GM12873 (cell line): ENCODE measurements at regions not wholly inside any gene's neighbourhood (a gene's known extent, or its start where the extent isn't known, plus 50 kb on each side); places are given as distances from the start of the nearest gene placed in this dataset.

Source experiments
- TF ChIP-seq, protein P1 (sequence below): IDR thresholded peaks from 2 replicates; pipeline ENCODE4 v1.5.1; 2012; ENCODE audit warnings: low read depth, mild to moderate bottlenecking, moderate library complexity, low read length, control low read depth; ENCODE audit not compliant: insufficient read depth; ENCODE audit errors: missing control alignments

DNA sequence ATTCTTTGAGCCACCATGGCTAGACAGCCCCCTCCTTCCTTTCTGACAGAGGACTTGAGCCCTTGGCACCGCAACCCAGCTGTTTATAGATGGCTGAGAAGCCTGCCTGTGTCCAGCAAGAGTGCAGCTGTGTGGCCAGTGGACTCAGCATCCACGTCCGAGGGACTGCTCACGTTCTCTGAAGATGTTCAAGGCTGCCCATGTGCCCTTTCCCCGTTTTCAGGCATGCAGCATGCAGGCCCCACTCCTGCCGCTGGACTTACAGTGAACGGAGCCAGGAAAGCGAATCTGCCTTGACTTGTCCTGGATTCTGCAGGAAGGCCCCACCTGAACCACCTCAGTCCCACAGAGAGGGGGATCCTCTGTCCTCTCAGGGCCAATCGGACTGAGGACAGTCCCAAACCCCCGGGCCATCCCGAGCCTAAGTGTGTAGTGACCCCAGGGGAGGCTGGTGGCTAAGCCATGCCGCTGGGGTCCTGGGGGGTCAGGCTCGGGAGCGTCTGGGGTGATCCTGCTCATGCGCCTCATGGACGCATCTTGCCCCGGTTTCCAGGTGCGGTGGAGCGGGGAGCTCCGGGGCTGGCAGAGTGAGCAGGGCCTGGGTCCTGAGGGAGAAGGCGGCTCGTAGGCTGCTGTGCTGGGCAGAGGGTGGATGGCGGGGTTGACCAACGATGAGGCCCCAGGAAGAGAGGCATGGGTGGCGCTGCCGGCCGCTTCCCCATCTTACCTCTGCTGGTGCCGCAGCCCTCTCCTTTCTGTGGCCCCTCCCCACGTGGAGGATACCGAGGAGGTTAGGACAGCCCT, 170.7 kb downstream of the CTTN start:
- TF ChIP-seq, protein P1, sequence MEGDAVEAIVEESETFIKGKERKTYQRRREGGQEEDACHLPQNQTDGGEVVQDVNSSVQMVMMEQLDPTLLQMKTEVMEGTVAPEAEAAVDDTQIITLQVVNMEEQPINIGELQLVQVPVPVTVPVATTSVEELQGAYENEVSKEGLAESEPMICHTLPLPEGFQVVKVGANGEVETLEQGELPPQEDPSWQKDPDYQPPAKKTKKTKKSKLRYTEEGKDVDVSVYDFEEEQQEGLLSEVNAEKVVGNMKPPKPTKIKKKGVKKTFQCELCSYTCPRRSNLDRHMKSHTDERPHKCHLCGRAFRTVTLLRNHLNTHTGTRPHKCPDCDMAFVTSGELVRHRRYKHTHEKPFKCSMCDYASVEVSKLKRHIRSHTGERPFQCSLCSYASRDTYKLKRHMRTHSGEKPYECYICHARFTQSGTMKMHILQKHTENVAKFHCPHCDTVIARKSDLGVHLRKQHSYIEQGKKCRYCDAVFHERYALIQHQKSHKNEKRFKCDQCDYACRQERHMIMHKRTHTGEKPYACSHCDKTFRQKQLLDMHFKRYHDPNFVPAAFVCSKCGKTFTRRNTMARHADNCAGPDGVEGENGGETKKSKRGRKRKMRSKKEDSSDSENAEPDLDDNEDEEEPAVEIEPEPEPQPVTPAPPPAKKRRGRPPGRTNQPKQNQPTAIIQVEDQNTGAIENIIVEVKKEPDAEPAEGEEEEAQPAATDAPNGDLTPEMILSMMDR = no peak

DNA sequence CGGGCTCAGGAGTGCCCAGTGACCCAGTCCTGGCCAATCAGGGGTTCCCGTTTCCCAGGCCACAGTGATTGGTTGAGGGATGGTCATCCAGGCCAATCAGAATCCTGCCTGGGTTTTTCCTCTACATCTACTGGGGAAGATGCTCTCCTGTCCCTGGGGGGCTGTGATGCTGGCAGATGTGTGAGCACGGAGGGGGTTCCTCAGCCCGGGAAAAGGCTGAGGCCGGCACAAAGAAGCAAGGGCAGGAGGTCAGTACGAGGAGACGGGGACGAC, 171.2 kb downstream of the CTTN start:
- TF ChIP-seq, protein P1 = no peak

GRCh38 chr11:70569996-70570692, 171.8 kb downstream of the CTTN start:
- TF ChIP-seq, protein P1 = no peak

- TF ChIP-seq, protein P1 = no peak
Observed at GRCh38 chr11:70570693-70571395, 172.5 kb downstream of the CTTN start.

DNA sequence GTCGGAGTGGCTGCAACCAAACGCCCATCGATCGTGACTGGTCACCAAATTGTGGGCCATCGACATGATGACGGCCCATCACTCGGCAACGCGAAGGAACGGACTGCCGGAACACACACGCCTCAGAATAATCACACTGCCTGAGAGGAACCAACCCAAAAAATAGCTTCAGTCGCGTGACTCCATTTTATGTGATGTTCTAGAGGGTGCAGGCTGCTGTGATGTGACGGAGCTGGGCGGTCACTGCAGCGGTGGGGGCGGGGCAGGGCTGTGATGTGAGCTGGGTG, 174.6 kb downstream of the CTTN start:
- TF ChIP-seq, protein P1 = no peak

DNA sequence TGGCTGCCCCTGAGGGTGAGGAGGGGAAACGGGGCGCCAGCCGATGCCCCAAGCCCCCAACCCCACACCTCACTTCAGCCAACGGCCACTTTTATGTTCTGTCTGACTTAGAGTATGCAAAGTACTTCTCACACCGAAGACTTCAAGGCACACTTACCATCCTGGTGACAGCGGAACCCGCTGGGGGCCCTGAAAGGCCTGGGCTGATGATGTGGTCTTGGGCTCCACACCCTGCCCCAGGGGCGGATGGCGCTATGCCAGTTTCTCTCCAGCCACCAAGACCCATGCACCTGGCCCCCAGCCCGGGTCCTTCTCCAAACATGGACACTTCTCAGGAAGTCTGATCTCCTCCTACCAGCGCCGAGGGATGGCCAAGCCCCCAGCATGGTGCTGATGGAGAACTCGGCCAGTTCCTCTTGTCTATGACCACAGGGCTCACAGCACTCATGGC, 175.4 kb downstream of the CTTN start:
- TF ChIP-seq, protein P1 = no peak

DNA sequence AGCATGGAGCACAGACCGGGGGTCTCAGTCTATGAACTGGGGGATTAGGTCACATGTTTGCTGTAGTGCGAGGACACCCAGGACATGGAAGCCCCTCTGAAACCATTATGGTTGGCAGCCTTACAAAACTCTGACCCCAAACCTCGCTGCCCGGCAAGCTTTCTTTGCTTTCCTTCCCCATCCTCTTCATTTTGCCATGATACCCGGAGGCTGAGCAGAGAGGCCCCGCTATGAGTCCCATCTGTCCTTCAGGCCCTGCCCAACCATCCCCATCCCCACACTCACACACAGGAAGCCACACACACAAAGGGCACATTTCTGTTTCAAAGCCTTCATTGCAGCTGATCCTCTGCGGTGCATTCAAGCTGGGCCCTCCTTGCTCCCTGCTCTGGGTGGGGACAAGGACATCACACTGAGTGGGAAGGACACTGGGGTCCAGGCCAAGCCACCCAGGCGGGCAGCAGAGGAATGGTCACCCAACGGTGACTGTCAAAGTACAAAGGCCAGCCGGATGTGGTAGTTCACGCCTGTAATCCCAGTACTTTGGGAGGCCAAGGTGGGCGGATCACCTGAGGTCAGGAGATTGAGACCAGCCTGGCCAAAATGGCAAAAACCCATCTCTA, 176.5 kb downstream of the CTTN start:
- TF ChIP-seq, protein P1 = no peak
